OCI-LY7 (cell line): ENCODE measurements at regions not wholly inside any gene's neighbourhood (a gene's known extent, or its start where the extent isn't known, plus 50 kb on each side); places are given as distances from the start of the nearest gene placed in this dataset.

Source experiments
- EZH2phosphoT487 ChIP-seq: fragments of 200-600 bp; sonication (generic); IDR thresholded peaks from 2 replicates; pipeline ENCODE4 v1.6.1; 2018; ENCODE audit warnings: low read depth, borderline replicate concordance, mild to moderate bottlenecking, mixed run types, antibody characterized with exemption, low read length, moderate library complexity, mixed read lengths
- TF ChIP-seq, protein P1 (sequence below): fragments of 200-600 bp; sonication (generic); conservative IDR thresholded peaks from 2 replicates; pipeline ENCODE4 v1.5.1; 2014; ENCODE audit warnings: mild to moderate bottlenecking, antibody characterized with exemption, low read length, moderate library complexity, mixed read lengths

DNA sequence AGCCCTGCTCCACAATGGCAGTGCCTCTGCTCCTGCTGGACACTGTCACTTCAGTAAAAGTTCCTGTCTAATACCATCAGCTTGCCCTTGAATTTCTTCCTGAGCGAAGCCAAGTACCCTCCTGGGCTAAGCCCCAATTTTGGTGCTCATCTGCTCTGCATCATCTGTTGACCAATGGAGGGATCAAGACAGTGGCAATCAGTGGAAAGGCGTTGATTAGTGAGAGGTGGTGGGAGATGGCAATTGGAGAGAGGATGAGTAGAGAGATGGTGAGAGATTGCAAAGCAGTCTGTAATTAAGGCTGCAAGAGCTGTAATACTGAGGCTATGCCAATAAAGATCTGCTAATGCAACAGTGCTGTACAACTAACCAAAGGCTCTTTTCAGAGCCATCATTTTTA lies 299.4 kb upstream of the CDH2 start:
- TF ChIP-seq EZH2phosphoT487 = no peak
- TF ChIP-seq, protein P1, sequence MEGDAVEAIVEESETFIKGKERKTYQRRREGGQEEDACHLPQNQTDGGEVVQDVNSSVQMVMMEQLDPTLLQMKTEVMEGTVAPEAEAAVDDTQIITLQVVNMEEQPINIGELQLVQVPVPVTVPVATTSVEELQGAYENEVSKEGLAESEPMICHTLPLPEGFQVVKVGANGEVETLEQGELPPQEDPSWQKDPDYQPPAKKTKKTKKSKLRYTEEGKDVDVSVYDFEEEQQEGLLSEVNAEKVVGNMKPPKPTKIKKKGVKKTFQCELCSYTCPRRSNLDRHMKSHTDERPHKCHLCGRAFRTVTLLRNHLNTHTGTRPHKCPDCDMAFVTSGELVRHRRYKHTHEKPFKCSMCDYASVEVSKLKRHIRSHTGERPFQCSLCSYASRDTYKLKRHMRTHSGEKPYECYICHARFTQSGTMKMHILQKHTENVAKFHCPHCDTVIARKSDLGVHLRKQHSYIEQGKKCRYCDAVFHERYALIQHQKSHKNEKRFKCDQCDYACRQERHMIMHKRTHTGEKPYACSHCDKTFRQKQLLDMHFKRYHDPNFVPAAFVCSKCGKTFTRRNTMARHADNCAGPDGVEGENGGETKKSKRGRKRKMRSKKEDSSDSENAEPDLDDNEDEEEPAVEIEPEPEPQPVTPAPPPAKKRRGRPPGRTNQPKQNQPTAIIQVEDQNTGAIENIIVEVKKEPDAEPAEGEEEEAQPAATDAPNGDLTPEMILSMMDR = no peak
